LNCAP (cell line): ENCODE measurements at regions not wholly inside any gene's neighbourhood (a gene's known extent, or its start where the extent isn't known, plus 50 kb on each side); places are given as distances from the start of the nearest gene placed in this dataset.

Experiments
- TF ChIP-seq, protein P1 (sequence below): fragments of 450-650 bp; IDR thresholded peaks from 2 replicates; pipeline ENCODE4 v1.5.1; 2017; ENCODE audit warnings: mild to moderate bottlenecking

DNA sequence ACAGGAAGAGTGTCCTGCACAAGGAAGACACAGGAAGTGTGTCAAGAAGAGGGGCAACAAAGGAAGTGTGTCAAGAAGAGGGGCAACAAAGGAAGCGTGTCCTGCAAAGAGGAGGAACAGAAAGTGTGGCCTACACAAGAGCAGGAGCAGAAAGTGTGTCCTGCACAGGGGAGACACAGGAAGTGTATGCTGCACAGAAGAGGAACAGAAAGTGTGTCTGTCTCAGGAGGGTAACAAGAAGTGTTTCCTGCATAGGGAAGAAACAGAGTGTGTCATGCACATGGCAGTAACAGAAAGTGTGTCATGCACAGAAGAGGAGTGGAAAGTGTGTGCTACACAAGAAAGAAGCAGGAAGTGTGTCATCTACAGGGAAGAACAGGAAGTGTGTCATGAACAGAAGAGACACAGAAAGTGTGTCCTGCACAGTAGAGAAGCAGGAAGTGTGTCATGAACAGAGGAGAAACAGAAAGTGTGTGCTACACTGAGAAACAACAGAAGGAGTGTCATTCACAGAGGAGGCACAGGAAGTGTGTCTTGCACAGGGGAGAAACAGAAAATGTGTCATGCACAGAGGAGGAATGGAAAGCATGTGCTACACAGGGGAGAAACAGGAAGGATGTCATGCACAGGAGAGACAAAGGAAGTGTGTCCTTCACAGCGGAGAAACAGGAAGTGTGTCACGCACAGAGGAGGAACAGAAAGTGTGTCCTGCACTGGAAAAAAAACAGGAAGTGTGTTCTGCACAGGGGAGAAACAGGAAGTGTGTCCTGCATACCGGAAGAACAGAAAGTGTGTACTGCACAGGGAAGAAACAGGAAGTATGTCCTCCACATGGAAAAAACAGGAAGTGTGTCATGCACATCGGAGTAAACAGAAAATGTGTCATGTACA lies 526.4 kb upstream of the PRKX start:
- TF ChIP-seq, protein P1, sequence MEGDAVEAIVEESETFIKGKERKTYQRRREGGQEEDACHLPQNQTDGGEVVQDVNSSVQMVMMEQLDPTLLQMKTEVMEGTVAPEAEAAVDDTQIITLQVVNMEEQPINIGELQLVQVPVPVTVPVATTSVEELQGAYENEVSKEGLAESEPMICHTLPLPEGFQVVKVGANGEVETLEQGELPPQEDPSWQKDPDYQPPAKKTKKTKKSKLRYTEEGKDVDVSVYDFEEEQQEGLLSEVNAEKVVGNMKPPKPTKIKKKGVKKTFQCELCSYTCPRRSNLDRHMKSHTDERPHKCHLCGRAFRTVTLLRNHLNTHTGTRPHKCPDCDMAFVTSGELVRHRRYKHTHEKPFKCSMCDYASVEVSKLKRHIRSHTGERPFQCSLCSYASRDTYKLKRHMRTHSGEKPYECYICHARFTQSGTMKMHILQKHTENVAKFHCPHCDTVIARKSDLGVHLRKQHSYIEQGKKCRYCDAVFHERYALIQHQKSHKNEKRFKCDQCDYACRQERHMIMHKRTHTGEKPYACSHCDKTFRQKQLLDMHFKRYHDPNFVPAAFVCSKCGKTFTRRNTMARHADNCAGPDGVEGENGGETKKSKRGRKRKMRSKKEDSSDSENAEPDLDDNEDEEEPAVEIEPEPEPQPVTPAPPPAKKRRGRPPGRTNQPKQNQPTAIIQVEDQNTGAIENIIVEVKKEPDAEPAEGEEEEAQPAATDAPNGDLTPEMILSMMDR, result no peak

DNA sequence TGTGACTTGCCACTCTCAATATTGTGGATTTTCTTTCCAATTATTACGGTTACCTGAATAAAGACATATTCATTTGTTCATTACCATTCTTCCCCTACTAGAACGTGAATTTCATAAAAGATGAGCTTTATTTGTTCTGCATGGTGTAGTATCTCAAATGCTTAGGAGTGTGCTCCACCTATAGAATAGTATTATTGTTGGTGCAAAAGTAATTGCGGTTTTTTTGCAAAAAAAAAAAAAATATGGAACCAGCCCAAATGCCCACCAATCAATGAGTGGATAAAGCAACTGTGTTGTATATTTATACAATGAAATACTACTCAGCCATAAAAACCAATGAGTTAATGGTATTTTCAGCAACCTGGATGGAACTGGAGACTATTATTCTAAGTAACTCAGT lies 525.5 kb upstream of the PRKX start:
- TF ChIP-seq, protein P1, result no peak

DNA sequence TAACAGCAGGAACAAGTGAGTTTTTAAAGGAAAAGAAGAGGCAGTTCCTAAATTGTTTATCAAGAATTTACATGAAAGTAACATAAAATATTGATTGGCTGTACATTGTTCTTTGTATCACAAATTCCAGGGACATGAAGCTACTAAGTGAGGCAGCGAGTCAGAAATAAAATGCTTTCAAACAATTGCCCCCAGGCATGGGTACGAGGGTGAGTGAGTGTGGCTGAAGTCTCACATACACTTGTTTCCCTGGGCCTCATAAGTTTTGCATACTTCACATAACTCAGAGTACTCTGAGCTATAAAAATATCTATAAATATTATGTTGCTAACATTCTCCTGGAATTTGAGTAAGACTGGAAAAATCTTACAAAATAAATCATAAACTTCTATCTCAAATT lies 511.6 kb upstream of the PRKX start:
- TF ChIP-seq, protein P1, result no peak

DNA sequence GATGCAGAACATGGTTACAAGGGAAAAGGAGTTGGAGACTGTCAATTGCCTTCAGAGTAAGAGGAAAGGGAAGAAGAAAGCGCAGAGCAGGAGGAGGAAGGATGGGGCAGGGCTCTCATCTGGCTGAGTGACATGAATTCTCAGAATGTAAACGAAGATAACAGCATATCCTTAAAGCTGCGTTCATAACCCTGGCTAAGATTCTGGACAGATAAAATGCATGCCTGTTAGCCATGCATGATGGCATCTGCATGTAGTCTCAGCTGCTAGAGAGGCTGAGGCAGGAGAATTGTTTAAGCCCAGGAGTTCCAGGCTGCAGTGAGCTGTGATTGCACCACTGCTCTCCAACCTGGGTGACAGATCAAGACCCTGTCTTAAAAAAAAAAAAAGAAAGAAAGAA lies 493.5 kb upstream of the PRKX start:
- TF ChIP-seq, protein P1, result no peak

DNA sequence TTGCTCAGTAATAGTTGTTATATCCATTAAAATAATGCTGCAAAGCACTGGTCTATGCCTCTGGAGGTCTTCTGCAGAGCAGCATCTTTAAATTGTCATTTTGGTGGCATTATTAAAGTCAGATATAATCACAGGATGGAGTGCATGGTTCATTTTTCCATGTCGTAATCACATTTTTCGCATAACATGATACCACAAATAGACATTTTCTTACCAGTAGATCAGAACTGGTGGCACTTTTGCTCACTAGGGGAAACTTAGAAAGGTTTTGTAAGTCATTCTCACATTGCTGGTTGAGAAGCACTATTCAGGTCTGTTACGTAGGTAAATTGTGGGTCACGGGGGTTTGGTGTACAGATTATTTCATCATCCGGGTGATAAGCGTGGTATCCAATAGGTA lies 484.5 kb upstream of the PRKX start:
- TF ChIP-seq, protein P1, result no peak

DNA sequence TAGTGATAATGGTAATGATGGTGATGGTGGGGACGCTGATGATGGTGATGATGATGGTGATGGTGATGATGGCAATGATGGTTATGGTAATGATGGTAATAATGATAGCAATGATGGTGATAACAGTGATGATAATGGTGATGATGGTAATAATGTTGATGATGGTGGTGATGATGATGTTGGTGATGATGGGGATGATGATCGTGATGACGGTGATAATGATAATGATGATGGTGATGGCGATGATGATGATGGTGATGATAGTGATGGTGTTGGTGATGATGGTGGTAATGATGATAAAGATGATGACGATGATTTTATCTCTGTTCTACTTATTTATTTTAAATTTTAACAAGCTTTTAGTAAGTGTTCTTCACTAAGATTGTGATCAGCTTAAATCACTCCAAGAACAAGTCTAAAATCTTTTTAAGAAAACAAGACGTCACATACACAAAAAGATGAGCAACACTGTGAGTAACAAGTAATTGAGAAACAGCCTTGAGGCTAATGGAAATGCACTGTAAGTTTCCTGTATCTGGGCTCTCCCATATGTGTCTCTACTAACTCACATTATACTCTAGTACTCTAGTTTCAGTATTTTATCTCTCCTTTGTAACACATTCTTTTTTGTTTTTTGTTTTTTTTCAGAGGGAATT lies 480.2 kb upstream of the PRKX start:
- TF ChIP-seq, protein P1, result no peak

DNA sequence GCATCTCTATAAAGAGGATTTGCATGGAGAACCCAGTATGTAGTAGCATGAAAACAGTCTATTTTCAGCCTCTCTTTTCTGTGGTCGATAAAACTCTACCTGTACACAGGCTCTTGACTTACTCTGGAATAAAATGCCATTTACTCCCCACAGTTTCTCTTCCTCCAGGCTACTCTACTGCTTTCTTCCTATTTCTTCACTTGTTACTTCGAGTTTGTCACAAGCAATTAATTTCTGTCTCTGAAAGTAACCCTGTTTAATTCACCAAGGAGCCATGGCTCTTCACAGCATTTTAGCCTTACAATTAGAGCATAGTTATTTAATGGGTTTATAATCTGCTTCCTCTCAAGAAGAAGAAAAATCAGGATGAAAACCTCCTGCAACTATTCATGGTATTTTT lies 472.9 kb upstream of the PRKX start:
- TF ChIP-seq, protein P1, result no peak
